Activated T-cell treated with anti-CD3 and anti-CD28 coated beads for 4 hours (primary cell): ENCODE measurements at regions not wholly inside any gene's neighbourhood (a gene's known extent, or its start where the extent isn't known, plus 50 kb on each side); places are given as distances from the start of the nearest gene placed in this dataset.
"Not testable (repeated sequence)": the region's sequence is repeated elsewhere in the genome, so short reads cannot be mapped to it uniquely, and the experiment has no call there.

Source experiments
- DNase-seq: peaks from one replicate; pipeline ENCODE4 v3.0.0-alpha.2; 2020

DNA sequence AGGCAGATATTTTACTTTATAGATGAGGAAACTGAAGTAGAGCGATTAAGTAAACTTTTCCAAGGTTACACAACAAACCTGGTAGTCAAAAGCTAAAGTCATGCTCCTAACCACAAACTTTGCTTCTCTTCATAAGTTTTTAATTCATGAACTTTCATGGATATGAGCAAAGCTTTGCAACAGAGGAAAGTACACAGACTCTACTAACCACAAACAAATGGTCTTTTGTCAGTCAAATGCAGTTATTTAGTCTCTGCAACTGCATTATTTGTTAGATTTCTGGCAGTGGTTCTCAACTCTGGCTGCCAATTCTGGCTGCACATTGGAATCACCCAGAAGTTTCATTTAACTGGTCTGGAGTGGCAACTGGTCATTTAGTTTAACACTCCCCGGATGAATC lies 140.6 kb upstream of the TMEM168 start:
- no peak for DNase-seq

DNA sequence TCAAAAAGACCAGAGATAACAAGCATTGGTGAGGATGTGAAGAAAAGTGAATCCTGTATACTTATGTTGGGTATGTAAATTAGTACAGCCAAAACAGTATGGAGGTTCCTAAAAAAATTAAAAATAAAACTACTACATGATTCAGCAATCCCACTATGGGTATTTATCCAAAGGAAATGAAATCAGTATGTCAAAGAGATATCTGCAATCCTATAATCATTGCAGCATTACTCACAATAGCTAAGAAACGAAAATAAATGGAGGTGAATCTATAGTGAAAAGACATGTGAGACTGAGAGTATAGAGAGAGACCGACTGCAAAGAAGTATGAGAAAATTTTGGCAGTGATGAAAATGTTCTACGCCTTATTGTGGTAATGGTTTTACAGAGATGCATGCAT lies 139.2 kb upstream of the TMEM168 start:
- DNase-seq: no peak

GRCh38 chr7:112926018-112926417 lies 135.8 kb upstream of the TMEM168 start:
- no peak for DNase-seq

GRCh38 chr7:112922546-112922945 lies 132.4 kb upstream of the TMEM168 start:
- DNase-seq: not testable (repeated sequence)

- not testable (repeated sequence) for DNase-seq
Observed at GRCh38 chr7:112916431-112916830, 126.2 kb upstream of the TMEM168 start.

- no peak for DNase-seq
Observed at GRCh38 chr7:112908086-112908485, 117.9 kb upstream of the TMEM168 start.

GRCh38 chr7:112907658-112908057 lies 117.5 kb upstream of the TMEM168 start:
- no peak for DNase-seq

DNA sequence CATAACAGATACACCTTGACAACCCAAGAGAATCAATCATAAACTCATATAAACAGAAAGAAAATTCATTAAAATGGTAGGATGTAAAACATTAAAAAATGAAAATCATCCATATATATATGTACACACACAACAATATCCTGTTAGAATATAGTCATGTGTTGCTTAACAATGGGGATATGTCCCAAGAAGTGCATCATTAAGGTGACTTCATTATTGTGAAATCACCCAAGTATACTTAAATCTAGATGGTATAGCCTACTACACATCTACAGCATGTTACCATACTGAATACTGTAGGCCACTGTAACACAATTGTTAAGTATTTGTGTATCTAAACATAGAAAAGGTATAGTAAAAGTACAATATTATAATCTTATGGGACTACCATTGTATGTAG lies 115.8 kb upstream of the TMEM168 start:
- no peak for DNase-seq

DNA sequence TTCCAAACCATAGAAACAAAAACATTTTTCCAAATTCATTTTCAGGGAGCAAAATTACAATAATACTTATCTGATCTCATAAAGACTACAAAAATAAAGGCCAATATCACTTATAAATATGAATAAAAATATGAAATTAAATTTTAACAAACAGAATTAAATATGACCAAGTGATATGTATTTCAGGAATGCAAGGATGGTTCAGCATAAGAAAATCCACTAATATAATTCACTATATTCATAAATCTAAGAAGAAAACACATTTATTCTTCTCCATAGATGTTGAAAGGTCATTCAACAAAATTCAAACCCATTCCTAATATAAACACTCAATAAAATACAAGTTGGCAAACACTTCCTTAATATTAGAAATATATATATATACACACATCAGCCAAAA lies 115.2 kb upstream of the TMEM168 start:
- DNase-seq: no peak

DNA sequence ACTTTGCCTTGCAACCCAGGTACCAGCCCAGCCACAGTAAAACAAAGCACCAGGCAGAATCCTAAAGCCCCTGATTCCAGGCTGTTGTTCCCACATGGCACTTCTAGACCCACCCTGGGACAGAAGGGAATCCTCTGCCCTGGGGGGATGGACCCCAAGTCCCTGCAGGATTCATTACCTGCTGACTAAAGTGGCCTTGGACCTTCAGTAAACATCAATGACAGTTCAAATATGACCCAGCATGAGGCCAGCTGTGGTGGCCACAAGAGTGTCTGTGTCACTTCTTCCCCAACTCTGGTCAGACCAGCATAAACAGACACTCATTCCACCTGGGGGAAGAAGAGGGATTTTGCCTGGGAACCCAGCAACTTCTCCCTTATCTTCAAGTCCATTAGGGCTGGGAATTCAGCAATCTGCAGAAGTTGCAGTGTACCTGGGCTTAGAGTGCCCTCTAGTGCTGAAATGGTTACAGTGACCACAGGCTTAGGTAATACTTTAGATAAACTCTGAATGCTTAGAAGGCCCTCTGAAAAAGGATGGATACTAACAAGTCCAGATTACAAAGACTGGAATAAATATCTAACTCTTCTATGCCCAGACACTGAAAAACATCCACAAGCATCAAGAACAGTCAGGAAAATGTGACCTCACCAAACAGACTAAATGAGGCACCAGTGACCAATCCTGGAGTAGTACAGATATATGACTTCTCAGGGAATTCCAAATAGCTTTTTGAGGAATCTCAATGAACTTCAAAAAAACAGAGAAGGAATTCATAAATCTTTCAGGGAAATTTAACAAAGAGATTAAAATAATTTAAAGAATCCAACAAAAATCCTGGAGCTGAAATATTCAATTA lies 108.5 kb upstream of the TMEM168 start:
- peak; percentile 7 for DNase-seq

DNA sequence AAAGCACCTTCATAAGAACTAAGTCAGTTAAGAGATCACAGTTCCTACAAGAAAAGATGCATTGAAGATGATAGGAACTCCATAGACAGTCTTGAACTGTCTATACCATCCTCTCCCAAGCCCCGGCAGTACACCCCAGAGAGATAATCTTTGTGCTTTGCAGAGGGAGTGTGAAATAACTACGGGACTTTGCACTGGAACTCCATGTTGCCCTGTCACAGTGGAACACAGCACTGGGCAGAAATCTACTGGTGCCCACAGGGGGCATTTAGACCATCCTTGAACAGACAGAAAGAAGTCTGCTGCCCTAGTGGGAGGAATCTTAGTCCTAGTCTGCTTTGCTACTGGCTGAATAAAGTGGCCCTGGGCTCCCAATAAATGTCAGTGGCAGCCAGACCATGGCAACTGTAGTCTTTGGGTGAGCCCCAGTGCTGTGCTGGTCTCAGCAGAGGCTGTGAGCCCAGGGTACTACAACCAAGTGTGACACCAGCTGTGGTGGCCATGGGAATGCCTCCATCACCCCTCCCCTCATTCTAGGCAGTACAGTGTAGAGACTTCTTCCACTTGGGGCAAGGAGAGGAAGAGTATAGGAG lies 107.7 kb upstream of the TMEM168 start:
- no peak for DNase-seq

DNA sequence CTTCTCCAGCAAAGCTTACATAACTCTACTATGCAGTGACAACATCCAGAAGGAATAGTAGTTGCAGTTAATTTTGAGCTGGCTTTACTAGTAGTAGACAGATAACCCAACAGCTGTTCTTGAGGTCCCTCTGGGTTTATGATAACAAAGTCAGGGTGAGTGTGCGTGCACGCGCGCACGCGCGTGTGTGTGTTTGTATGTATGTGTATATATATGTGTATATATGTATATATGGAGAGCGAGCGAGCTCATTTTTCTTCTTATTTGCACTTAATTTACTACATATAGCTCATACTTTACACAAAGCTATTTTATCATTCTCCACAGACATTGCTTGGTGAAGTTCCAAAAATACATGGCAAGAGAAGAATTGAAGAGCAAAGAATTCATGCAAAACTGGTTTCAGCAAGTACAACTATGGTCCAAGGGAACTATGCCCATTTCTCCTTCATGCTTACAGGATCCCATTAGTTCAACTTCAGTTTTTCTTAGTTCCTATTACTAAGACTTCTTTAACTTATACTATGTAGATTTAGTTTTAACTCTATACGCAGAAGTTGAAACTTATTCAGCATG lies 105.9 kb upstream of the TMEM168 start:
- no peak for DNase-seq

- no peak for DNase-seq
Observed at GRCh38 chr7:112892263-112892662, 102.1 kb upstream of the TMEM168 start.

DNA sequence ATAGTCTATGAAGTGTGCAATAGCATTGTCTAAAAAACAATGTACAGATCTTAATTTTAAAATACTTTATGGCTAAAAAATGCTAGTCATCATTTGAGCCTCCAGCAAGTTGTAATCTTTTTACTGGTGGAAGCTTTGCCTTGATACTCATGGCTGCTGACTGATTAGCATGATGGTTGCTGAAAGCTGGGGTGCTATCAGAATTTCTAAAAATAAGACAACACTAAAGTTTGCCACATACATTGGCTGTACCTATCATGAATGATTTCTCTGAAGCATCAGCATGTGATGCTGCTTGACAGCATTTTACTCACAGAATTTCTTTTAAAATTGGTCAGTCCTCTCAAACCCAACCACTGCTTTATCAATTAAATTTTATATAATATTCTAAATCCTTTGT lies 101.5 kb upstream of the TMEM168 start:
- no peak for DNase-seq

- DNase-seq: no peak
Observed at GRCh38 chr7:112889834-112890438, 99.7 kb upstream of the TMEM168 start.

DNA sequence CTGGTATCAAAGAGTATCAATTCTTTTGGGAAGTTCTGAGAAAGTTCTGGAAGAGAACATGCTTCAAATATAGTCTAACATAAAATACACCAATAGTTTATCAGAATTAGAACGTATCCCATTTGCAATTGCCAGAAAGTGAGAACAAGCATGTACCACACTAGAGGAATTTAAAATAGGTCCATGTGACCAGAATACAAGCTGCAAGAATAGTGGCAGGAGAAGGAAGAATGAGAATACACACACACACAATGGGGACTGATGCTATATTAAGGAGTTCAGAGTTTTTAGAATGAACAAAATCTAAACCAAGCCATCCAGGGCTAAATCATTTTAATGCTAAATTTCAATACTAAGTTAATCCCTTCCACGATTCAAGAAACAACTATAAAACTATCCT lies 99.1 kb upstream of the TMEM168 start:
- DNase-seq: no peak

GRCh38 chr7:112888781-112889180 lies 98.6 kb upstream of the TMEM168 start:
- no peak for DNase-seq

DNA sequence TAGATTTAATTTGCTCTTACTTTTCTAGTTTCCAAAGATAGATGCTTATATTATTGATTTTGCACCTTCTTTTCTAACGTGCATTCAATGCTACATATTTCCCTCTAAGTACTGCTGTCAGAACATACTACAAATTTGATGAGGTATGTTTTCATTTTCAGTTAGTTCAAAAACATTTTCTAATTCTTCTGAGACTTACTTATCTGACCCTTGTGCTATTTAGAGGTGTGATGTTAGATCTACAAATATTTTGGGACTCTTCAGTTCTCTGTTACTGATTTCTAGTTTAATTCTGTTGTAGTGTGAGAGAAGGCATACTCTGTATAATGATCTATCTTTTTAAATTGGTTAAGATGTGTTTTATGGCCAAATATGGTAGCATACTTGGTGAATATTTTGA lies 97.8 kb upstream of the TMEM168 start:
- DNase-seq: no peak

- DNase-seq: no peak
Observed at GRCh38 chr7:112887337-112887736, 97.1 kb upstream of the TMEM168 start.

DNA sequence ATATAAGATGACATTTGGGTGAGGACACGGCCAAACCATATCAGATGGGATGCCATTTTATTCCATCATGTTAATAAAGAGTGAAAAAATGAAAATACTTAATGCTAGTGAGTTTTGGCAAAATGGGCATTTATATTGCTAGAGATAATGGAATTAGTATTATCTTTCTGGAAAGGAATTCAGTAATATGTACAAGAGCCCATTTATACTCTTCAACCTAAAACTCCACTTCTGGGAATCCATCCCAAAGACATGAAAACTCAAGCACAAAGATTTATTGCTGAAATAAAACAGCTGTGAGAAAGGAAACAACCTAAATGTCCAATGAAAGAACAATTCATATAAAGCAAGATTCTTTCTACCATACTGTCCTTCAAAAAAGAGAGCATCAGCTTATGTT lies 96.0 kb upstream of the TMEM168 start:
- no peak for DNase-seq

DNA sequence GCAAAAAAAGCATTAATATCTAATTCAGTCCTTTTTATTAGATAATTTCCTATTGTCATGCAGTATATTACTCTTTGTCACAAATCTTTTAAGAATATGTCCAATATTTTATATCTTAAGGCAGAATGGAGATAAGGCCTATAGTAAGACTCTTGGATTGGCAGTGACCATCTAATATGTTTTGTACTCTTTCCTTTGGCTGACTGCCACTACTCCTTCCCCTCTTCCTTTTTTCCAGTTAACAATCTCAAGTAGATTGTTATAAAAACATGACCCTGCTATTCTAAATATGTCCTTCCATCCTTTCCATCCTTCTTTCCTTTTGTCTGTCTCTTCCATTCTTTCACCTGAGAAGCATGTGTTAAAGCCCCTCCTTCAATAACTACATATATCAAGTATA lies 92.8 kb upstream of the TMEM168 start:
- no peak for DNase-seq

GRCh38 chr7:112882511-112882910 lies 92.3 kb upstream of the TMEM168 start:
- no peak for DNase-seq

DNA sequence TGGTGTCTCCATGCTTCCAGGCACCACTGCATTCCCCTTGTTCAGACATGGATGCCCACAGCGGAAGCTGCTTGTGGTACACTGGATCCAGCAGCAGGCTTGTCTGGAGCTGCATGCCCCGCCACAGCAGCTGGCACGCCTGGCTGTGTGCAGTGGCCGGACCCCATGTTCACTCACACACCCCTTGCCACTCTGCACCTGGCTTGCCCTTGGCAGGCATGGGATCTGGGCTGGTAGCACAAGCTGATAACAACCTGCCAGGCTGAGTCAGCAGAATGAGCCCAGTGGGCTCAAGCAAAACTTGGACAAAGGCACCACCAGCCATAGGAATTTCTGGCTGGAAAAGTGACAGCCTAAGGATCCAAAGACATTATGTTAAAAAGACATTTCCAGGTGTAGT lies 91.8 kb upstream of the TMEM168 start:
- DNase-seq: no peak
